ENCODE measurements at regions not wholly inside any gene's neighbourhood (a gene's known extent, or its start where the extent isn't known, plus 50 kb on each side); places are given as distances from the start of the nearest gene placed in this dataset.

DNA sequence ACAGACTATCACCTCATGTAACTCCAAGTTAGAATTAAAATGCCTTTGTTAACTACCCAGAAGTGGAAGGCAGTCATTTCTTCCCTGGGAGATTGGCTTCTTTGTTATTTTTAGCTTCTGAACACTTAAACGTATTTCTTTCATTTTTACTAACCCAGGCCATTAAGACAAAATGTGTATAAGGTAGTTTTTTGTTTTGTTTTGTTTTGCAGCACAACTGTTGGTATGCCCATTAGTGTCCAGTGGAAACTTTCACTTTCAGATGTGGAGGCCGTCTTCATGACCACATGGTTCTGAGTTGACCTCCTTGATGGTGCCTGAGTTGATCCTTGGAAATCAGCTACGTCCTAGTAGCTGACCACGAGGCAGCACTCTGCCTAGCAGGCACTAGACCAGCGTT lies 264.6 kb upstream of the ZNF608 start:
- no peak overlapping the region for H3K27ac ChIP-seq (ENCODE audit: insufficient read depth, low read length, poor library complexity, severe bottlenecking)
- H3K9me3 ChIP-seq (ENCODE audit: control insufficient read depth in 2 of 2, low read length in 2 of 2): no peaks in the 10 kb centered on the region
- Mint-ChIP-seq H3K27me3 (no peaks in the 10 kb centered on the region), H3K36me3 (no peaks in the 10 kb centered on the region), H3K4me3 (no peak overlapping the region), H3K27ac (peak overlapping the region in 1 of 3 donors; percentile 1), H3K4me1 (no peaks in the 10 kb centered on the region), H3K9me3 (peaks cover 0 to 8% (median 2%) of the 10 kb centered on the region in 7 donors)
- no peaks in the 10 kb centered on the region for H3K27me3 ChIP-seq (ENCODE audit: control insufficient read depth, insufficient read depth, low read length)
- ATAC-seq (ENCODE audit: low read depth in 2 of 2): no peak
- no peaks in the 10 kb centered on the region for H3K36me3 ChIP-seq (ENCODE audit: control insufficient read depth, insufficient read depth, low read length)
- H3K4me3 ChIP-seq (ENCODE audit: low read depth, low read length): no peak overlapping the region
- no peaks in the 10 kb centered on the region for H3K4me1 ChIP-seq (ENCODE audit: control insufficient read depth, insufficient read depth, low read length, poor library complexity, severe bottlenecking)
- DNase-seq: no peak

DNA sequence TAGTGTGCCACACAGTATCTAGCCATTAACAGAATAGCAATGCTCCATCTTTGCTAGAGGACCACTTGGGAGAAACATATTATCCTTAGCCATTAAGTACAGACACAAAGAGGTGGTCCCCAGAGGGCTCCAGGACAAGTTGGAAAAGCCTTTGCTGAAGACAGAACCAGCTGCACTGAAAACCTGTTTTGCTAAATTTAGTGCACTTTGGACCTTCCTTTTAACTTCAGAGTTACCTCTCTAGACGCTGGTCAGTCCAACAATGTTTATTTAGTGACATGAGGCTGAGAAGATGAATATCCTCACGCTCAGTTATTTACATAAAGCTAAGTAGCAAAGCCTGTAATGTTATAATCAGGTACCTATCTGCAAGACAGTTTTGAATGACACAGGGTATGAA lies 265.0 kb upstream of the ZNF608 start:
- Histone ChIP-seq H3K4me1 (ENCODE audit: control insufficient read depth, insufficient read depth, low read length, poor library complexity, severe bottlenecking) (no peaks in the 10 kb centered on the region), H3K36me3 (ENCODE audit: control insufficient read depth, insufficient read depth, low read length) (no peaks in the 10 kb centered on the region), H3K4me3 (ENCODE audit: low read depth, low read length) (no peak overlapping the region), H3K27ac (ENCODE audit: insufficient read depth, low read length, poor library complexity, severe bottlenecking) (no peak overlapping the region), H3K9me3 (ENCODE audit: control insufficient read depth in 2 of 2, low read length in 2 of 2) (no peaks in the 10 kb centered on the region), H3K27me3 (ENCODE audit: control insufficient read depth, insufficient read depth, low read length) (no peaks in the 10 kb centered on the region)
- no peaks in the 10 kb centered on the region for H3K27me3 Mint-ChIP-seq
- H3K9me3 Mint-ChIP-seq: peaks cover 0 to 8% (median 2%) of the 10 kb centered on the region in 7 donors
- H3K27ac Mint-ChIP-seq: no peak overlapping the region
- H3K36me3 Mint-ChIP-seq: no peaks in the 10 kb centered on the region
- no peaks in the 10 kb centered on the region for H3K4me1 Mint-ChIP-seq
- DNase-seq (no peak), ATAC-seq (ENCODE audit: low read depth in 2 of 2) (no peak)
- H3K4me3 Mint-ChIP-seq: no peak overlapping the region

DNA sequence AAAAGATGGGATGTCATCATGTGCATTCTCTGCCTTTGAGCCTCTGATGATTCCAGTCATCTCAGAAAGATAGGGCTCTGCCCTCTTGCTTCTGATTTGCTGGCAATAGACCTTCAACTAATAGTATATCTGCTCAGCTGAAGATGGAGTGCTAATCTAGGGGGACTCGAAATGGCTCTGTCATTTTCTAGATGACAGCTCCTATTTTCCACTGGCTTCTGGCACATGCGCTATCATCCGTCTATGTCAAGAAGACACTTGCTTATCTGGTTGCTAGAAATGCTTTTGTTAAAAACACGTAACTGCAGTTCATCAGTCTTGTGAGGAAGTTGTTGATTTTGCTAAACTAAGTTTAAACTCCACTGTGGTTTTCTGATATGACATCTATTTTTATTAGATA lies 265.5 kb upstream of the ZNF608 start:
- Histone ChIP-seq H3K27ac (ENCODE audit: insufficient read depth, low read length, poor library complexity, severe bottlenecking) (no peak overlapping the region), H3K36me3 (ENCODE audit: control insufficient read depth, insufficient read depth, low read length) (no peaks in the 10 kb centered on the region), H3K27me3 (ENCODE audit: control insufficient read depth, insufficient read depth, low read length) (no peaks in the 10 kb centered on the region), H3K9me3 (ENCODE audit: control insufficient read depth in 2 of 2, low read length in 2 of 2) (no peaks in the 10 kb centered on the region), H3K4me3 (ENCODE audit: low read depth, low read length) (no peak overlapping the region), H3K4me1 (ENCODE audit: control insufficient read depth, insufficient read depth, low read length, poor library complexity, severe bottlenecking) (no peaks in the 10 kb centered on the region)
- no peak overlapping the region for H3K27ac Mint-ChIP-seq
- DNase-seq (no peak), ATAC-seq (ENCODE audit: low read depth in 2 of 2) (no peak)
- H3K4me1 Mint-ChIP-seq: no peaks in the 10 kb centered on the region
- no peaks in the 10 kb centered on the region for H3K36me3 Mint-ChIP-seq
- H3K9me3 Mint-ChIP-seq: peaks cover 0 to 8% (median 2%) of the 10 kb centered on the region in 7 donors
- no peaks in the 10 kb centered on the region for H3K27me3 Mint-ChIP-seq
- H3K4me3 Mint-ChIP-seq: no peak overlapping the region

DNA sequence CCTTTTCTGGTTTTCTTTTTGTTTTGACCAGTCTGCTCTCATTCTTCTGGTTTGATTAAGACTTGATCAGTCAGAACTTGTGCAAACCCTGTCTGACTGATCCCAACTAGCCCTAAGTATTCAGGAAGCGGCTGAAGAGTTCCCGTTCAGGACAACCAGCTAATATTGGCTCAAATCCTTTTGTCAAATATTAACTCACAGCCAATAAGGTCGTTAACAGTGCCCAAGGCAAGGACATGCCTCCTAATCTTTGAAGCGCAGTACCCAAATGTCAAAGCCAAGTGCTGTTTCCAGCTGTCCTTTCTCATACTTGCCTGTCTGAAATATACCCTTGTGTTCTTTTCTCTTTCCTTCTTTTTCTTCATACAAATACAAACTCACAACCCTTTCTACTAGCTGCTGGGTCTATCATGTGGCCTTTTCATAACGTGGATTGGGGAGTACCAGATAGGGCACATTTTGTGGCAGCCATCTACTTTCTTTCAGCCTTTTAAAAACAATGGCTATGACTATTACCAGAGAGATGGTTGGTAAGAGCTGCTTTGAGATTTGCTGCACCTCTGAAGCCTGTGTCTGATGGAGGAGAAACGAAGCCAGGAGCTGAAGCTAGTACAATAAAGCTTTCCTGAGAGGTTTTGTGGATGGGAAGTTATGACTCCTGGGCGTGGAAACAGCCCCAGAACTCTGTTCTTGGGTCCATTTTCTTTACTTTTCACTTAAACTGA lies 266.4 kb upstream of the ZNF608 start:
- H3K9me3 Mint-ChIP-seq: peaks cover 0 to 8% (median 2%) of the 10 kb centered on the region in 7 donors
- H3K27me3 Mint-ChIP-seq: no peaks in the 10 kb centered on the region
- H3K4me3 Mint-ChIP-seq: no peak overlapping the region

DNA sequence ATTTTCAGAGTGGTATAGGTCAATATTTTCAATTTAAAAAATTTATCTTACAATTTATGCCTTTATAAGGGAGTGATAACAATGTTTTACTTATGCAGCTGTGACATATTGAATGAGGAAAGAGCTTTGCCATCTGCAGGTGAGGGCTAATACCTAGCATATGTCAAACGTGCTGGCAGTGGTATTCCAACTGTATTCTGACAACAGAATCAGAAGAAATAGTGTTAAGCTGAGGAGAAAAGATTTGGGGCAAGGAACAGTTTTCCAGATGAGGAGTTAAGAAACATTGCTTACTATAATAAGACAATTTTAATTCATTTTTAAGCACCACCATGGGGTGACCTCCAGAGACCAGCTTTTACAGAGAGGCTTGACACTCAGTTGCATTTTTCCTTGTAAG lies 267.8 kb upstream of the ZNF608 start:
- Histone ChIP-seq H3K36me3 (ENCODE audit: control insufficient read depth, insufficient read depth, low read length) (no peaks in the 10 kb centered on the region), H3K27me3 (ENCODE audit: control insufficient read depth, insufficient read depth, low read length) (no peaks in the 10 kb centered on the region), H3K4me1 (ENCODE audit: control insufficient read depth, insufficient read depth, low read length, poor library complexity, severe bottlenecking) (no peaks in the 10 kb centered on the region), H3K4me3 (ENCODE audit: low read depth, low read length) (no peak overlapping the region), H3K27ac (ENCODE audit: insufficient read depth, low read length, poor library complexity, severe bottlenecking) (no peak overlapping the region), H3K9me3 (ENCODE audit: control insufficient read depth in 2 of 2, low read length in 2 of 2) (no peaks in the 10 kb centered on the region)
- no peak overlapping the region for H3K27ac Mint-ChIP-seq
- no peak for ATAC-seq (ENCODE audit: low read depth in 2 of 2)
- no peak overlapping the region for H3K4me3 Mint-ChIP-seq
- no peak for DNase-seq
- H3K9me3 Mint-ChIP-seq: peaks cover 0 to 13% (median 0%) of the 10 kb centered on the region in 7 donors
- no peaks in the 10 kb centered on the region for H3K4me1 Mint-ChIP-seq
- no peaks in the 10 kb centered on the region for H3K36me3 Mint-ChIP-seq
- H3K27me3 Mint-ChIP-seq: no peaks in the 10 kb centered on the region

More for the DNA sequence above, 266.4 kb upstream of the ZNF608 start:
- Histone ChIP-seq H3K27ac (ENCODE audit: insufficient read depth, low read length, poor library complexity, severe bottlenecking) (no peak overlapping the region), H3K36me3 (ENCODE audit: control insufficient read depth, insufficient read depth, low read length) (no peaks in the 10 kb centered on the region), H3K4me1 (ENCODE audit: control insufficient read depth, insufficient read depth, low read length, poor library complexity, severe bottlenecking) (no peaks in the 10 kb centered on the region), H3K4me3 (ENCODE audit: low read depth, low read length) (no peak overlapping the region), H3K27me3 (ENCODE audit: control insufficient read depth, insufficient read depth, low read length) (no peaks in the 10 kb centered on the region), H3K9me3 (ENCODE audit: control insufficient read depth in 2 of 2, low read length in 2 of 2) (no peaks in the 10 kb centered on the region)
- H3K27ac Mint-ChIP-seq: no peak overlapping the region
- no peaks in the 10 kb centered on the region for H3K4me1 Mint-ChIP-seq
- no peak for ATAC-seq (ENCODE audit: low read depth in 2 of 2)
- no peak for DNase-seq
- H3K36me3 Mint-ChIP-seq: no peaks in the 10 kb centered on the region

DNA sequence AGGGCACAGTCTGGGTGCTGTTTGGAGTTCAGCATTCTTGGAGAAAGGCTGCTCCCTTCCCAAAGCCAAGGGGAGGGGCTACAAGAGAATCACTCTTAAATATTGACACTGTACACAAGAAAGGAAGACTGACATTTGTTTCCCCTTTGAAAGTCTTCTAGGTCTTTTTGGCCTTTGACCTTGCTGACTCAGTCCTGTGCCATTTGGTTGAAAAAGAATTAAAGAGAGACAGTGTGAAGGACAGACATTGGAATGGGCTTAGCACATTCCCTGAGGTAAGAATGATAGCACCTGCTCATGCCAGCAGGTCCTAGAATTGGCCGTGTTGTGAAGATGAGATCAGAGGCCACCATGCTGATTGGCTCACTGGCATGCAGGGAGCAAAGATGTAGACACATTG lies 271.4 kb upstream of the ZNF608 start:
- no peak overlapping the region for H3K27ac Mint-ChIP-seq
- no peak overlapping the region for H3K27ac ChIP-seq (ENCODE audit: insufficient read depth, low read length, poor library complexity, severe bottlenecking)
- ATAC-seq (ENCODE audit: low read depth in 2 of 2) (no peak), DNase-seq (no peak)
- H3K4me3 ChIP-seq (ENCODE audit: low read depth, low read length): no peak overlapping the region
- H3K4me1 Mint-ChIP-seq: no peaks in the 10 kb centered on the region
- H3K27me3 ChIP-seq (ENCODE audit: control insufficient read depth, insufficient read depth, low read length): no peaks in the 10 kb centered on the region
- no peaks in the 10 kb centered on the region for H3K4me1 ChIP-seq (ENCODE audit: control insufficient read depth, insufficient read depth, low read length, poor library complexity, severe bottlenecking)
- H3K9me3 ChIP-seq (ENCODE audit: control insufficient read depth in 2 of 2, low read length in 2 of 2): no peaks in the 10 kb centered on the region
- no peaks in the 10 kb centered on the region for H3K36me3 ChIP-seq (ENCODE audit: control insufficient read depth, insufficient read depth, low read length)
- peaks cover 0 to 8% (median 0%) of the 10 kb centered on the region in 7 donors for H3K9me3 Mint-ChIP-seq
- H3K4me3 Mint-ChIP-seq: no peak overlapping the region
- H3K27me3 Mint-ChIP-seq: no peaks in the 10 kb centered on the region
- H3K36me3 Mint-ChIP-seq: no peaks in the 10 kb centered on the region

DNA sequence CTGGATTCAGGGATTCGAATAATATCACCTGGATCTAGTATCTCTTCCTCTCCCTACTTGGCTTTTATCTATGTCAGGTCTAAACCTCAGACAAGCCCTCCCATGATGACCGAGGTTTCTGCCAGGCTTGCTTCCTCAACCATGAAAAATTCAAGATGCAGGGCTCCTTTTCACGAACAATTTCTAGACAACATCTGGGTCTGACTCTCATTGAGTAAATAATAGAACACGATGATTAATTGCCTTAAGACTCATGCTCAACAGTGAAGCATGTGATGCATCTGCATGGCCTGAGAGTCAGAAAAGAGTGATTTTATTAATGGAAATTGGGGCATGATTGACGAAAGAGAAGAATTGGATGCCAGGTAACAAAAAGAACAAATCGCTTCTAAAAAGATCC lies 277.2 kb upstream of the ZNF608 start:
- no peaks in the 10 kb centered on the region for H3K36me3 Mint-ChIP-seq
- DNase-seq: no peak
- no peaks in the 10 kb centered on the region for H3K4me1 ChIP-seq (ENCODE audit: control insufficient read depth, insufficient read depth, low read length, poor library complexity, severe bottlenecking)
- H3K36me3 ChIP-seq (ENCODE audit: control insufficient read depth, insufficient read depth, low read length): no peaks in the 10 kb centered on the region
- no peak overlapping the region for H3K27ac Mint-ChIP-seq
- peaks cover 0 to 8% (median 1%) of the 10 kb centered on the region in 7 donors for H3K9me3 Mint-ChIP-seq
- H3K4me3 ChIP-seq (ENCODE audit: low read depth, low read length): no peak overlapping the region
- no peak overlapping the region for H3K4me3 Mint-ChIP-seq
- ATAC-seq (ENCODE audit: low read depth in 2 of 2): no peak
- H3K27ac ChIP-seq (ENCODE audit: insufficient read depth, low read length, poor library complexity, severe bottlenecking): no peak overlapping the region
- no peaks in the 10 kb centered on the region for H3K4me1 Mint-ChIP-seq
- no peaks in the 10 kb centered on the region for H3K27me3 Mint-ChIP-seq
- H3K27me3 ChIP-seq (ENCODE audit: control insufficient read depth, insufficient read depth, low read length): no peaks in the 10 kb centered on the region
- no peaks in the 10 kb centered on the region for H3K9me3 ChIP-seq (ENCODE audit: control insufficient read depth in 2 of 2, low read length in 2 of 2)
